ENCODE measurements at regions not wholly inside any gene's neighbourhood (a gene's known extent, or its start where the extent isn't known, plus 50 kb on each side); places are given as distances from the start of the nearest gene placed in this dataset.

DNA sequence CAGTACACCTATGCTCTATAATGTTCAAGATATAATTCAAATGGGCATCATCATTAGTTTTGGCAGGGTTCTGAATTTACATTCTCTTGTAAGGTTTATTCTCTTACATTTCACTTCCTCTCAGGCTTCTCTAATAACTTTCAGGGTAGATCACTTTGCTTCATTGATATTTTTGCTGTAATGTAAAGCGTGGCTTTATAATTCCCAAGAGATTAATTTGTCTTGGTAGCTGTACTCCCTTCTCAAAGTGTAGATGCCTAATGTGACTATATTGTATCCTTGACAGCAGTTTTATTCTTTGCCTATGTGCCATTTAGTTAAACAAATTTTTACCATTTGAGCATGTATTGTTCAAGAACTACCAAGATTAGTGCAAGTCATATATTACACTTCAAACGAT, 889.1 kb downstream of the TAF11L14 start:
- TF ChIP-seq, protein P1, sequence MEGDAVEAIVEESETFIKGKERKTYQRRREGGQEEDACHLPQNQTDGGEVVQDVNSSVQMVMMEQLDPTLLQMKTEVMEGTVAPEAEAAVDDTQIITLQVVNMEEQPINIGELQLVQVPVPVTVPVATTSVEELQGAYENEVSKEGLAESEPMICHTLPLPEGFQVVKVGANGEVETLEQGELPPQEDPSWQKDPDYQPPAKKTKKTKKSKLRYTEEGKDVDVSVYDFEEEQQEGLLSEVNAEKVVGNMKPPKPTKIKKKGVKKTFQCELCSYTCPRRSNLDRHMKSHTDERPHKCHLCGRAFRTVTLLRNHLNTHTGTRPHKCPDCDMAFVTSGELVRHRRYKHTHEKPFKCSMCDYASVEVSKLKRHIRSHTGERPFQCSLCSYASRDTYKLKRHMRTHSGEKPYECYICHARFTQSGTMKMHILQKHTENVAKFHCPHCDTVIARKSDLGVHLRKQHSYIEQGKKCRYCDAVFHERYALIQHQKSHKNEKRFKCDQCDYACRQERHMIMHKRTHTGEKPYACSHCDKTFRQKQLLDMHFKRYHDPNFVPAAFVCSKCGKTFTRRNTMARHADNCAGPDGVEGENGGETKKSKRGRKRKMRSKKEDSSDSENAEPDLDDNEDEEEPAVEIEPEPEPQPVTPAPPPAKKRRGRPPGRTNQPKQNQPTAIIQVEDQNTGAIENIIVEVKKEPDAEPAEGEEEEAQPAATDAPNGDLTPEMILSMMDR (IDR thresholded peaks at IDR 0.05): no peak
- no peak for TF ChIP-seq POLR2AphosphoS5 (IDR thresholded peaks at IDR 0.05)
- no peak for TF ChIP-seq POLR2A (IDR thresholded peaks at IDR 0.05)

All from breast epithelium (tissue), 3 donors.